Smooth muscle cell (in vitro differentiated cells): ENCODE measurements at regions not wholly inside any gene's neighbourhood (a gene's known extent, or its start where the extent isn't known, plus 50 kb on each side); places are given as distances from the start of the nearest gene placed in this dataset.

Source experiments
- DNase-seq: peaks from one replicate; lab custom pipeline; 2025; ENCODE audit not compliant: unreplicated experiment; lab: John Stamatoyannopoulos, UW
- H2AFZ ChIP-seq: fragments of 200-600 bp; sonication (generic); 2 replicates; pipeline ENCODE4 v1.6.0; 2016; ENCODE audit warnings: antibody characterized with exemption, low read depth, mild to moderate bottlenecking
- H3F3A ChIP-seq: fragments of 200-600 bp; sonication (generic); 2 replicates; pipeline ENCODE4 v1.6.0; 2017; ENCODE audit warnings: antibody characterized with exemption, low read depth
- H3K27ac ChIP-seq: fragments of 200-600 bp; sonication (generic); 2 replicates; pipeline ENCODE4 v1.5.1; 2016; ENCODE audit warnings: low read depth, mild to moderate bottlenecking
- H3K27me3 ChIP-seq: fragments of 200-600 bp; sonication (generic); 2 replicates; pipeline ENCODE4 v1.6.1; 2016; ENCODE audit warnings: low read depth, mild to moderate bottlenecking
- H3K36me3 ChIP-seq: fragments of 200-600 bp; sonication (generic); 2 replicates; pipeline ENCODE4 v1.5.1; 2016; ENCODE audit warnings: low read depth
- H3K4me1 ChIP-seq: fragments of 200-600 bp; sonication (generic); 2 replicates; pipeline ENCODE4 v1.5.1; 2016; ENCODE audit warnings: low read depth
- H3K4me2 ChIP-seq: fragments of 200-600 bp; sonication (generic); 2 replicates; pipeline ENCODE4 v1.6.0; 2016; ENCODE audit warnings: mild to moderate bottlenecking
- H3K4me3 ChIP-seq: fragments of 200-600 bp; sonication (generic); 2 replicates; pipeline ENCODE4 v1.5.1; 2016; ENCODE audit warnings: mild to moderate bottlenecking
- H3K79me2 ChIP-seq: fragments of 200-600 bp; sonication (generic); 2 replicates; pipeline ENCODE4 v1.6.0; 2016; ENCODE audit warnings: low read depth, mild to moderate bottlenecking
- H3K9ac ChIP-seq: fragments of 200-600 bp; sonication (generic); 2 replicates; pipeline ENCODE4 v1.6.0; 2016; ENCODE audit warnings: low read depth
- H3K9me3 ChIP-seq: fragments of 200-600 bp; sonication (generic); replicated peaks from 2 replicates; pipeline ENCODE4 v1.5.1; 2016; ENCODE audit warnings: low read depth
- H4K20me1 ChIP-seq: fragments of 200-600 bp; sonication (generic); 2 replicates; pipeline ENCODE4 v1.6.0; 2016; ENCODE audit warnings: low read depth
- WGBS: methylation state at CpG from one replicate; pipeline ENCODE4 v1.1.7; 2016; ENCODE audit warnings: low lambda C conversion rate; 5-methylcytosine and 5-hydroxymethylcytosine counted together
- TF ChIP-seq, protein P1 (sequence below): fragments of 200-600 bp; sonication (generic); IDR thresholded peaks from 2 replicates; pipeline ENCODE4 v1.5.1; 2017; ENCODE audit warnings: borderline replicate concordance, mild to moderate bottlenecking, antibody characterized with exemption; ENCODE audit not compliant: insufficient read depth, poor library complexity, severe bottlenecking

DNA sequence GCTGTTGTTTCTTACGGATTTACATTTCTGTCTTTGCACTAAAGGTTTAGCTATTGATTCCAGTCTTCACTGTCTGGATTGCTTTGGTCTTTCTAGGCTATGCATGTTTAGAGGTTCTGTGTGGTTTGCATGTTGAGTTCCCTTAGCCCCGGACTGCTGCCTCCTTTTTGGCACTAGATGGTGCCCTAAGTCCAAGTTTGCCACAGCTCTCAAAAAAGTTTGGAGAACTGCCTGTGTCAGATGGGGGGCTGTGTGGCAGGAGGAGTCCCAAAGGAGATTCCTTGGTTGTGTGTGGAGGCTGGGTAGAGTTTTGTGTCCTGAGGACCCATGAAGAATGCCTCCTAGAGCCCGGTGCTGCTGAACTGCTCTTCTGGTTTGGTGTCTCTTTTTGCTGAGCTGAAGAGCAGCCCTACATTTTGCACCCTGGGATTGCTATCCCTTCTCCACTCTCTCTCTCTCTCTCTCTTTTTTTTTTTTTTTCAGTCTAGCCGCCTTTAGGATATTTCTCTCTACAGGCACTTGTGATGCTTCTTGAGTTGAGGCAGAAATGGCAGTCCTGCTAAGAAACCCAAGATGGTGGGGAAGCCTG lies 74.4 kb downstream of the PTGS2 start:
- Histone ChIP-seq H3K4me1 (no peaks in the 10 kb centered on the region), H3K79me2 (no peaks in the 10 kb centered on the region), H4K20me1 (no peaks in the 10 kb centered on the region), H3K27me3 (no peaks in the 10 kb centered on the region), H2AFZ (no peak overlapping the region), H3K9me3 (no peaks in the 10 kb centered on the region), H3F3A (no peaks in the 10 kb centered on the region), H3K4me2 (no peak overlapping the region), H3K27ac (no peak overlapping the region), H3K4me3 (no peak overlapping the region), H3K9ac (no peak overlapping the region), H3K36me3 (no peaks in the 10 kb centered on the region)
- DNase-seq, result no peak
- TF ChIP-seq, protein P1, sequence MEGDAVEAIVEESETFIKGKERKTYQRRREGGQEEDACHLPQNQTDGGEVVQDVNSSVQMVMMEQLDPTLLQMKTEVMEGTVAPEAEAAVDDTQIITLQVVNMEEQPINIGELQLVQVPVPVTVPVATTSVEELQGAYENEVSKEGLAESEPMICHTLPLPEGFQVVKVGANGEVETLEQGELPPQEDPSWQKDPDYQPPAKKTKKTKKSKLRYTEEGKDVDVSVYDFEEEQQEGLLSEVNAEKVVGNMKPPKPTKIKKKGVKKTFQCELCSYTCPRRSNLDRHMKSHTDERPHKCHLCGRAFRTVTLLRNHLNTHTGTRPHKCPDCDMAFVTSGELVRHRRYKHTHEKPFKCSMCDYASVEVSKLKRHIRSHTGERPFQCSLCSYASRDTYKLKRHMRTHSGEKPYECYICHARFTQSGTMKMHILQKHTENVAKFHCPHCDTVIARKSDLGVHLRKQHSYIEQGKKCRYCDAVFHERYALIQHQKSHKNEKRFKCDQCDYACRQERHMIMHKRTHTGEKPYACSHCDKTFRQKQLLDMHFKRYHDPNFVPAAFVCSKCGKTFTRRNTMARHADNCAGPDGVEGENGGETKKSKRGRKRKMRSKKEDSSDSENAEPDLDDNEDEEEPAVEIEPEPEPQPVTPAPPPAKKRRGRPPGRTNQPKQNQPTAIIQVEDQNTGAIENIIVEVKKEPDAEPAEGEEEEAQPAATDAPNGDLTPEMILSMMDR, result peak; percentile 66
- WGBS, result 23% methylated on average over 4 of the region's 4 CpGs

DNA sequence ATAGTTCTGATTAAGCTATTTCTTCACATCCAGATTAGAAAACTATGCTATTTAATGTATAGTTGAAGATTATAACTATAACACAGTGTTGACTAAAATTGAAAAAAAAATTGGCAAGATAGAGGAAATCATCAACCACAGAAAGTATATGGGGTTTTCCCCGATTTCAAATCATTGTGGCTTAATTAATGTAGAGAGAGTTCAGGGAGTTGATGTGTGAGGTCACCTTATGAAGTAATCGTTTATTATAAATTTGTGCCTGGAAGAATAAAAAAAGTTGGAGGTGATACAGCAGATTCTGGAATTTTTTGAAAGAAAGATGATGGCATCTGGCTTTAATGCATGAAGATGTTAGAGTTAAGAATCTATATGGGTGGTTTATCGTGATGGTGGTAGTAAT lies 84.3 kb downstream of the PTGS2 start:
- 91% methylated on average over 3 of the region's 3 CpGs for WGBS
- no peaks in the 10 kb centered on the region for H3K9me3 ChIP-seq
- H3K27me3 ChIP-seq, result no peaks in the 10 kb centered on the region
- no peaks in the 10 kb centered on the region for H3K79me2 ChIP-seq
- no peak overlapping the region for H3K27ac ChIP-seq
- TF ChIP-seq, protein P1, result no peak
- no peaks in the 10 kb centered on the region for H4K20me1 ChIP-seq
- no peak overlapping the region for H3K9ac ChIP-seq
- no peak overlapping the region for H3K4me3 ChIP-seq
- H3K36me3 ChIP-seq, result no peaks in the 10 kb centered on the region
- H3K4me1 ChIP-seq, result no peaks in the 10 kb centered on the region
- H2AFZ ChIP-seq, result no peak overlapping the region
- no peak for DNase-seq
- H3K4me2 ChIP-seq, result no peak overlapping the region
- H3F3A ChIP-seq, result no peaks in the 10 kb centered on the region

DNA sequence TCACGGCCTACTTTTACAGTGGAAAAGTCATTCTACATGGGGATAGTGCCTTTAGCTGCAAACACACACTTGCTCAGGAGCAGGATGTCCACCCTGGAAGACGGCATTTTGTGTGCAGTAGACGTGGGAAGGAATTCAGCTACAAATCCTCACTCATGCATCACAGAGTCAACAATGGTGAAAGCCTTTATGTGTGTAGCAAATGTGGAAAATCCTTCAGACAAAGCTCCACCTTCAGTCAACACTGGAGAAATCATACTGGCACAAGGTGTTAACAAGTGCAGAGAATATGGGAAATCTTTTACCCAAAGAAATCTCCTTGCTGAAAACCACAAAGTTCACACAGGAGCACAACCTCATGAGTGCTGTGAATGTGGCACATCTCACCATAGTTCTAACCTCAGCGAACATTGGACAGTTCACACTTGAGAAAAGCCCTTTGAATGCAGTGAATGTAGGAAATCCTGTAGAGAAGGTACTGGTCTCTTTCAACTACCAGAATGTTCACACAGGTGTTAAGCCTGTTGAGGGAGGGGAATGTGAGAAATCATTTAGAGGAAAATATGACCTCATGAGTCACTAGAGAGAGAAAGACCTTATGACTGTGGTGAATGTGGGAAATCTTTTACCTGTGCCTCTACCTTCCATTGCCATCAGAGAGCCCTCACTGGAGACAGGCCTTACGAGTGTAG lies 101.8 kb downstream of the PTGS2 start:
- 73% methylated on average over 5 of the region's 5 CpGs for WGBS
- Histone ChIP-seq H3K9ac (no peak overlapping the region), H4K20me1 (no peaks in the 10 kb centered on the region), H3K4me1 (no peaks in the 10 kb centered on the region), H3K27me3 (no peaks in the 10 kb centered on the region), H3K9me3 (no peaks in the 10 kb centered on the region), H3K4me3 (no peak overlapping the region), H3F3A (no peaks in the 10 kb centered on the region), H3K36me3 (no peaks in the 10 kb centered on the region), H2AFZ (no peak overlapping the region), H3K79me2 (no peaks in the 10 kb centered on the region), H3K4me2 (no peak overlapping the region), H3K27ac (no peak overlapping the region)
- TF ChIP-seq, protein P1, result no peak
- DNase-seq, result no peak

DNA sequence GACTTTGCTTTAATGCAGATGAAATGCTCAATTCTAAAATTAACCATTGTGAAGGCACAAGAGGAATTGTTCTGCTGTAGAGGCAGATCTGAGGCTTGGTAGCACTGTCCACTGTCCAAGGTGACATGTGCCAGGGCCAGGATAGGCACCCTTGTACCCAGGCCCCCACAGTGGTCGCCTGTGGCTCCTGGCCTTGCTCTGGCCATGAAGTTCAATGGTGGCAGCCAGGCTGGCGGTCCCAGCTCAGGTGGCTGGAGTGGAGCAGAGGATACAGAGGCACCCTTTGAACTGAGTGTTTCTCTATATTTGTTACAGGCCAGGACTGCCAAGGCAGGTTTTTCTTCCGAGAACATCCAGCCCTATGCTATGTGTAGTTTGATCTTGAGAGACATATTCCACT lies 102.6 kb downstream of the PTGS2 start:
- no peak overlapping the region for H3K4me2 ChIP-seq
- H3K36me3 ChIP-seq, result no peaks in the 10 kb centered on the region
- H3K79me2 ChIP-seq, result no peaks in the 10 kb centered on the region
- no peaks in the 10 kb centered on the region for H4K20me1 ChIP-seq
- H3K9me3 ChIP-seq, result no peaks in the 10 kb centered on the region
- H3K4me1 ChIP-seq, result no peaks in the 10 kb centered on the region
- H3K9ac ChIP-seq, result no peak overlapping the region
- TF ChIP-seq, protein P1, result no peak
- no peak overlapping the region for H3K27ac ChIP-seq
- no peak overlapping the region for H3K4me3 ChIP-seq
- no peaks in the 10 kb centered on the region for H3F3A ChIP-seq
- no peaks in the 10 kb centered on the region for H3K27me3 ChIP-seq
- H2AFZ ChIP-seq, result no peak overlapping the region
- no peak for DNase-seq
- 91% methylated on average over 3 of the region's 3 CpGs for WGBS
